ENCODE measurements at regions not wholly inside any gene's neighbourhood (a gene's known extent, or its start where the extent isn't known, plus 50 kb on each side); places are given as distances from the start of the nearest gene placed in this dataset.
"Not testable (repeated sequence)": the region's sequence is repeated elsewhere in the genome, so short reads cannot be mapped to it uniquely, and the experiment has no call there.

DNA sequence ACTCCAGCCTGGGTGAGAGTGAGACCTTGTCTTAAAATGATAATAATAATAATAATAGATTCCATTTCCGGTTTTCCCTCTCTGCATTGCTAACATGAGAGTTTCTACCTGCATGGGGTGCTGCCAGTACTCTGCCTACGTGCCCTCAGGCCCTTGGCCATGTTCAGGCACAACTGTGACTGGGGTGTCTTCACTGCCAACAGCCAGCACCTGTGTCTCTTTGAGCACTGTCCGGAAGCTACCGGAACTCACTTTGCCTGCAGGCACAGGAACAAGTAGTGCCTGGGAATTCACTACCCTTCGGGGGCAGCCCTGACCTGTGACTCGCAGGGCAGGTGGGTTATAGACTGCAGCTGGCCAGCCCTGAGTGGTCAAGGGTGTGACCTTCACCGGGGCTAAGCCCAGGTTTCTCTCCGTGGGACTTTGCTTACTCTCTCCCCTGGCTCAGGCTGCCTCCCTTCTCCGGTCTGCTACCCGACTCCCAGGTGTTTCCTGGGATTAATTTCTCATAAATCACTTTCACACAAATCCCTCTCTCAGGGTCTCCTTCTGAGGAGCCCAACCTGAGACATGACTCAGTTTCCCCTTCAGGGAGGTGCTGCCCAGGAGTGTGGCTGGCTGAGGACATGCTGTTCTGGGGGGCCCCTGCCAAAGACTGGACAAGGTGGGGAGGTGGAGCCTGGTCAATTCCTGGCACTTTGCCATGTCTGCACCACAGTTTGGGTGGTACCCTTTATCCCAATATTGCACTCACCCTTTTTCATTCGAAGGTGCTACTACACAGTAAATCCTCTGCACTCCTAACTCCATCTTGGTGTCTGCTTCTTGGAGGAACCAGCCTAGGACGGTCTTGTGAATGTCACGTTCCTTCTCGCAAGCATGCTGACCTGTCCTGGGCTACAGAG is 79.5 kb upstream of the RALGAPA2 start:
- no peak for DNase-seq (ENCODE audit: low read depth)

- DNase-seq (ENCODE audit: low read depth) = no peak
Measured at GRCh38 chr20:20788308-20788707, 75.9 kb upstream of the RALGAPA2 start.

DNA sequence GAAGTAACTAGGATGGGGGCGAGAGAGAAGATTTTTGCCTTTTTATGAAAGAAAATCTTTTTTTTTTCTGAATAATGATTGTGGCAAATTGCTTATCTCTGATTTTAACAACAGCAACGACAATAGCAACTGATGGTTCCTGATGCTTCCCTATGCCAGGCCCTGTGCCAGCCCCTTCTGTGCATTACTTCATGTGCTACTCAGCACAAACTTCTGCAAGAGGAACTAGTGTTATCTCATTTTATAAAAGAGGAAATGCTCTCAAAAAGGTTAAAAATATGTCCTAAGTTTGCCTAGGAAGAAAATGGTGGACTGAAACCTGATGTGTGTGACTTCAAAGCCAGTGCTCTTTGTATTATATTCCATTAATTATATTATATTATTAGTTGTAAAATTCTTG is 74.0 kb upstream of the RALGAPA2 start:
- no peak for DNase-seq (ENCODE audit: low read depth)

GRCh38 chr20:20785226-20785625 is 72.8 kb upstream of the RALGAPA2 start:
- DNase-seq (ENCODE audit: low read depth) = no peak

DNA sequence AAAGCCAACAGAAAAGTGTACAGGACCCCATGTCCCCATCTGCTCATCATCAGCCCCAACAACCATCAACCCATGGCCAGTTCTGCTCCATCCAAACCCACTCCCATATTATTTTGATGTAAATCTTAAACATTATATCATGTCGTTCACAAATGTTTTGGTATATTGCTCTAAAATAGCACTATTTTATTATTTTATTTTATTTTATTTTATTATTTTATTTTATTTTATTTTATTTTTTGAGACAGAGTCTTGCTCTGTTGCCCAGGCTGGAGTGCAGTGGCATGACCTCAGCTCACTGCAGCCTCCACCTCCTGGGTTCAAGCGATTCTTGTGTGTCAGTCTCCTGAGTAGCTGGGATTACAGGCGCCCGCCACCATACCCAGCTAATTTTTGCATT is 72.0 kb upstream of the RALGAPA2 start:
- not testable (repeated sequence) for DNase-seq (ENCODE audit: low read depth)

- no peak for DNase-seq (ENCODE audit: low read depth)
Measured at GRCh38 chr20:20783450-20783849, 71.0 kb upstream of the RALGAPA2 start.

- no peak for DNase-seq (ENCODE audit: low read depth)
Measured at GRCh38 chr20:20782755-20783154, 70.3 kb upstream of the RALGAPA2 start.

GRCh38 chr20:20782231-20782630 is 69.8 kb upstream of the RALGAPA2 start:
- no peak for DNase-seq (ENCODE audit: low read depth)

- DNase-seq (ENCODE audit: low read depth) = no peak
Measured at GRCh38 chr20:20781029-20781428, 68.6 kb upstream of the RALGAPA2 start.

- no peak for DNase-seq (ENCODE audit: low read depth)
Measured at GRCh38 chr20:20780127-20780824, 67.8 kb upstream of the RALGAPA2 start.

DNA sequence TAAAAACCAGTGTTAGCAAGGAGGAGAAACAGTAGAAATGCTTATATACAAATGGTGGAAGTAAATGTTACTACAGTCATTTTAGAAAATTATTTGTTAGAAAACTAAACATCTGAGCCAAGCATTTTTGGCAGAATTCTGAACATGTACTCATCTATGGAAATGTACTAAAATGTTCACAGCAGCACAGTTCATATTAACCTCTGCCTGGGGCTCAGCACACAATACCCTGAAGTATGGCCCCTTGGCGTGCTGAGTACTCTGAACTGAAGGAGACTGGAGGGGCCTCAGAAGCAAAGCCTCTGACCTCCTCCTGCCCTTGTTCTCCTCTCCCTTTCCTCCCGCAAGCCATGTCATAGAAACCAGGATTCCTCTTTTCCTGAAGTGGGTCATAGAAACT is 66.2 kb upstream of the RALGAPA2 start:
- DNase-seq (ENCODE audit: low read depth) = no peak

DNA sequence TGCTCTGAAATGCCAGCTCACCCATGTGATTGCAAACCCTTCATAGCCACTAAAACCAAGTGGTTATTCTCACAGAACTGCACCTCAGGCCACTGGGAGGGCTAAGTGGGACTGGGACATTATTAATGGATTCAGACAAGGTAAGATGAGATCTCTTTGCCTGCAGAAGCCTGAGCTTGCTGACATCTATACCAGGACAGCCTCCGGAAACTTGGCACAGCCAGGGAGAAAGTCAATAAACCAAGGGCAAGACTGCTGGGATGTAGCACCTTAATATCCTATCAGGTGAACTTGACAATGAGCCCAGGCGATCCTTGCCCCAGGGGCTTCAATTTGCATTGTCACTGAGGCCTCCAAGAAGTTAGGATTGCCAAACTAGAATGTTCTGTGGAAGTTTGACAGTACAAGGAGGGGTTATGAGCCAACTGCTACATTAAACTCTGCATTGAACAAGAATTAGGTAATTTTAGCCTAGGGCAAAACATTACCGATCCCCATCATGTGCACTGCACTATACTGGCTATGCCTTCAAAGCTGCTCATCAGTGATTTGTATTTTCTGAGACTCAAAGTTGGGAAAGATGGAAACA is 60.1 kb upstream of the RALGAPA2 start:
- no peak for DNase-seq (ENCODE audit: low read depth)

- no peak for DNase-seq (ENCODE audit: low read depth)
Measured at GRCh38 chr20:20768202-20768815, 55.9 kb upstream of the RALGAPA2 start.

DNA sequence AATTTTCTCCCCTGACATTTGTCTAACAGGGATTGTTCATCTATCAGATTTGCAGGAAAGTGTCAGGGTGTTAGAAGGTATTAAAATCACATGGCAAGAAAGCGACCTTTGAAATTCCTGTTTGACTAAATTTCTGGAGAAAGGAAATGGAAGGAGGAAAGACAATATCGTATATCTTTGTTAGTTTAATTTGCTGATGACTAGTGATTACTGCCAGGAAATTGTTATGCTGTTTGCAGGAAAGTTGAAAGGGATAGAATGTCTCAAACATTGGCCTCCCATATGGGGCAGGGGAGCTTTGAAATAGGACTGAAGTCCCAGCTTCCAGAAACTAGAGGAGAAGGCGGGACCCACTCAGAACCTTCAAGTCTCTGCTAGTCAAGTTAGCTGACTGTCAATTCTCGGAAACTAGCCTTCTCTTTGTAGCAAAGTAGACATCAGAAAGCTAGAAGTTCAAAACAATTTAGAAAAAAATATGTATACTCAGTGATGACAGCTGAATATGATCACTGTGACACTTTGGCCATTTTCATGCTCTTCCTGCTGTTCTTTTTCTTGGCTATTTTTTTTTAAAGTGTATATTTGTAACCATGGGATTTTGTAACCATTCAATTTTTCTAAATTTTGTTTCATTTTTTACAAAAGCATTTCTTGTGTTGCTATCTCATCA is 53.4 kb upstream of the RALGAPA2 start:
- no peak for DNase-seq (ENCODE audit: low read depth)

DNA sequence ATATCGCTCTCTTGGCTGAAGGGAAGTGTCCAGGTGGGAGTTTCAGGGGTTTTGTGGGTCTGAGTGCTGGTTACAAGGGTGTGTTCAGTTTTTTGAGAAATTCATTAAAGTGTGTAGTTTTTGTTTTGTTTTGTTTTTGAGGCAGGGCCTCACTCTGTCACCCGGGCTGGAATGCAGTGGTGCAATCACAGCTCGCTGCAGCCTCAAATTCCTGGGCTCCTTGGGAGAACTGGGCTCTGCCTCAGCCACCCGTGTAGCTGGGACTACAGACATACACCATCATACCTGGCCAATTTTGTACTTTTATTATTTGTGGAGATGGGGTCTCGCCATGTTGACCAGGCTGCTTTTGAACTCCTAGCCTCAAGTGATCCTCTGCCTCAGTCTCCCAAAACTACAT is 51.2 kb upstream of the RALGAPA2 start:
- DNase-seq (ENCODE audit: low read depth) = no peak
